ENCODE measurements at regions not wholly inside any gene's neighbourhood (a gene's known extent, or its start where the extent isn't known, plus 50 kb on each side); places are given as distances from the start of the nearest gene placed in this dataset.

- H3K79me2 ChIP-seq (ENCODE audit: insufficient read depth, low read length): no peaks in the 10 kb centered on the region
- H3K4me3 ChIP-seq (ENCODE audit: low read depth, low read length, poor library complexity, severe bottlenecking): no peak overlapping the region
- no peak overlapping the region for H3K27ac ChIP-seq (ENCODE audit: low read depth, low read length, poor library complexity, severe bottlenecking)
- no peak overlapping the region for H3K9ac ChIP-seq (ENCODE audit: low read length)
- H3K27me3 ChIP-seq (ENCODE audit: insufficient read depth, low read length): no peaks in the 10 kb centered on the region
- no peaks in the 10 kb centered on the region for H3K4me1 ChIP-seq (ENCODE audit: insufficient read depth, low read length, severe bottlenecking)
- no peaks in the 10 kb centered on the region for H4K20me1 ChIP-seq (ENCODE audit: insufficient read depth, low read length)
- no peak for TF ChIP-seq EZH2 (IDR thresholded peaks at IDR 0.05; ENCODE audit: borderline replicate concordance, low read length)
- TF ChIP-seq CTCF (IDR thresholded peaks at IDR 0.05; ENCODE audit: low read length): no peak
- no peaks in the 10 kb centered on the region for H3K36me3 ChIP-seq (ENCODE audit: insufficient read depth, low read length)
- no peaks in the 10 kb centered on the region for H3K9me2 ChIP-seq (ENCODE audit: low read depth, low read length)
- no peaks in the 10 kb centered on the region for H3F3A ChIP-seq (ENCODE audit: insufficient read depth, low read length)
- H2AFZ ChIP-seq (ENCODE audit: low read length): no peak overlapping the region
- H3K9me3 ChIP-seq (ENCODE audit: low read length): no peaks in the 10 kb centered on the region
- no peak overlapping the region for H3K4me2 ChIP-seq (ENCODE audit: low read length)
Observed at GRCh38 chr2:198213253-198213652, 408.9 kb downstream of the PLCL1 start.

GRCh38 chr2:198211706-198212105 lies 407.3 kb downstream of the PLCL1 start:
- no peak for TF ChIP-seq EZH2 (IDR thresholded peaks at IDR 0.05; ENCODE audit: borderline replicate concordance, low read length)
- no peak for TF ChIP-seq CTCF (IDR thresholded peaks at IDR 0.05; ENCODE audit: low read length)

GRCh38 chr2:198203336-198204069 lies 399.1 kb downstream of the PLCL1 start:
- no peaks in the 10 kb centered on the region for H3K9me2 ChIP-seq (ENCODE audit: low read depth, low read length)
- no peak overlapping the region for H3K4me2 ChIP-seq (ENCODE audit: low read length)
- H3K4me1 ChIP-seq (ENCODE audit: insufficient read depth, low read length, severe bottlenecking): no peaks in the 10 kb centered on the region
- H3K79me2 ChIP-seq (ENCODE audit: insufficient read depth, low read length): no peaks in the 10 kb centered on the region
- no peak overlapping the region for H3K9ac ChIP-seq (ENCODE audit: low read length)
- no peaks in the 10 kb centered on the region for H4K20me1 ChIP-seq (ENCODE audit: insufficient read depth, low read length)
- H2AFZ ChIP-seq (ENCODE audit: low read length): no peak overlapping the region
- no peaks in the 10 kb centered on the region for H3F3A ChIP-seq (ENCODE audit: insufficient read depth, low read length)
- H3K9me3 ChIP-seq (ENCODE audit: low read length): no peaks in the 10 kb centered on the region
- TF ChIP-seq EZH2 (IDR thresholded peaks at IDR 0.05; ENCODE audit: borderline replicate concordance, low read length): no peak
- no peak for TF ChIP-seq CTCF (IDR thresholded peaks at IDR 0.05; ENCODE audit: low read length)
- H3K27ac ChIP-seq (ENCODE audit: low read depth, low read length, poor library complexity, severe bottlenecking): no peak overlapping the region
- H3K27me3 ChIP-seq (ENCODE audit: insufficient read depth, low read length): no peaks in the 10 kb centered on the region
- H3K4me3 ChIP-seq (ENCODE audit: low read depth, low read length, poor library complexity, severe bottlenecking): no peak overlapping the region
- no peaks in the 10 kb centered on the region for H3K36me3 ChIP-seq (ENCODE audit: insufficient read depth, low read length)

More at GRCh38 chr2:198211706-198212105, 407.3 kb downstream of the PLCL1 start:
- Histone ChIP-seq H3K27me3 (ENCODE audit: insufficient read depth, low read length) (no peaks in the 10 kb centered on the region), H3F3A (ENCODE audit: insufficient read depth, low read length) (no peaks in the 10 kb centered on the region), H3K27ac (ENCODE audit: low read depth, low read length, poor library complexity, severe bottlenecking) (no peak overlapping the region), H3K9me2 (ENCODE audit: low read depth, low read length) (no peaks in the 10 kb centered on the region), H3K9me3 (ENCODE audit: low read length) (no peaks in the 10 kb centered on the region), H3K79me2 (ENCODE audit: insufficient read depth, low read length) (no peaks in the 10 kb centered on the region), H2AFZ (ENCODE audit: low read length) (no peak overlapping the region), H3K4me1 (ENCODE audit: insufficient read depth, low read length, severe bottlenecking) (no peaks in the 10 kb centered on the region), H4K20me1 (ENCODE audit: insufficient read depth, low read length) (no peaks in the 10 kb centered on the region), H3K4me3 (ENCODE audit: low read depth, low read length, poor library complexity, severe bottlenecking) (no peak overlapping the region), H3K9ac (ENCODE audit: low read length) (no peak overlapping the region), H3K36me3 (ENCODE audit: insufficient read depth, low read length) (no peaks in the 10 kb centered on the region), H3K4me2 (ENCODE audit: low read length) (no peak overlapping the region)

Measured in OCI-LY1 (cell line).